GM12878 (cell line): ENCODE measurements at regions not wholly inside any gene's neighbourhood (a gene's known extent, or its start where the extent isn't known, plus 50 kb on each side); places are given as distances from the start of the nearest gene placed in this dataset.

Experiments used
- BMI1 ChIP-seq: fragments of 450-650 bp; IDR thresholded peaks from 2 replicates; pipeline ENCODE4 v1.6.1; 2016; ENCODE audit warnings: mild to moderate bottlenecking, moderate library complexity, borderline replicate concordance
- CHD2 ChIP-seq: IDR thresholded peaks from 2 replicates; pipeline ENCODE4 v1.6.1; 2011; ENCODE audit warnings: low read depth, low read length, improper control_type of control experiment, borderline replicate concordance
- EP300 ChIP-seq, 2 experiments: fragments of 150-350 bp in 1 of 2; IDR thresholded peaks; 2 replicates each; pipeline ENCODE4 v1.6.1; 2011 to 2012; ENCODE audit warnings: low read depth in 2 of 2, low read length in 2 of 2, borderline replicate concordance in 1 of 2, improper control_type of control experiment in 1 of 2, inconsistent platforms in 1 of 2; ENCODE audit not compliant: control insufficient read depth in 1 of 2
- ETV6 ChIP-seq, 2 experiments: fragments of 450-650 bp in 1 of 2; IDR thresholded peaks in 1 of 2; conservative IDR thresholded peaks in 1 of 2; 2 replicates each; pipeline ENCODE4 v1.6.1; 2014; ENCODE audit warnings: antibody characterized with exemption in 1 of 2, borderline replicate concordance in 1 of 2, low read depth in 1 of 2, mild to moderate bottlenecking in 1 of 2, moderate library complexity in 1 of 2
- GATAD2B ChIP-seq: fragments of 450-650 bp; conservative IDR thresholded peaks from 2 replicates; pipeline ENCODE4 v1.6.1; 2017; ENCODE audit warnings: low read depth, mild to moderate bottlenecking, moderate library complexity
- HCFC1 ChIP-seq: fragments of 150-350 bp; IDR thresholded peaks from 2 replicates; pipeline ENCODE4 v1.6.1; 2014; ENCODE audit warnings: low read length
- IKZF1 ChIP-seq: fragments of 450-650 bp; conservative IDR thresholded peaks from 2 replicates; pipeline ENCODE4 v1.6.1; 2017; ENCODE audit warnings: antibody characterized with exemption, mild to moderate bottlenecking
- IRF5 ChIP-seq: fragments of 450-650 bp; IDR thresholded peaks from 2 replicates; pipeline ENCODE4 v1.6.1; 2017; ENCODE audit warnings: borderline replicate concordance
- NR2F1 ChIP-seq: fragments of 450-650 bp; conservative IDR thresholded peaks from 2 replicates; pipeline ENCODE4 v1.6.1; 2017; ENCODE audit warnings: mild to moderate bottlenecking
- PAX5 ChIP-seq: IDR thresholded peaks from 2 replicates; pipeline ENCODE4 v1.6.1; 2011; ENCODE audit warnings: low read depth, low read length, borderline replicate concordance
- POLR2AphosphoS2 ChIP-seq: IDR thresholded peaks from 2 replicates; pipeline ENCODE4 v1.6.1; 2011; ENCODE audit warnings: low read depth, mild to moderate bottlenecking, low read length, improper control_type of control experiment, moderate library complexity
- SMAD1 ChIP-seq: fragments of 450-650 bp; IDR thresholded peaks from 2 replicates; pipeline ENCODE4 v1.6.1; 2018; ENCODE audit warnings: mild to moderate bottlenecking, low read depth; ENCODE audit not compliant: partially characterized antibody
- SMARCA5 ChIP-seq: fragments of 450-650 bp; IDR thresholded peaks from 2 replicates; pipeline ENCODE4 v1.6.1; 2017; ENCODE audit warnings: mild to moderate bottlenecking
- TCF12 ChIP-seq: IDR thresholded peaks from 2 replicates; pipeline ENCODE4 v1.6.1; 2011; ENCODE audit warnings: low read depth, mild to moderate bottlenecking, low read length
- TCF3 ChIP-seq: IDR thresholded peaks from 2 replicates; pipeline ENCODE4 v1.6.1; 2012; ENCODE audit warnings: low read depth, mild to moderate bottlenecking, low read length, borderline replicate concordance; ENCODE audit not compliant: insufficient read depth
- YY1 ChIP-seq: IDR thresholded peaks from 2 replicates; pipeline ENCODE4 v1.6.1; 2011; ENCODE audit warnings: low read depth, mild to moderate bottlenecking, low read length
- TF ChIP-seq, protein P1 (sequence below): fragments of 450-650 bp; formaldehyde crosslinking; IDR thresholded peaks from 2 replicates; pipeline ENCODE4 v1.4.0; 2022; ENCODE audit warnings: mild to moderate bottlenecking, moderate library complexity
- TF ChIP-seq, protein P2 (sequence below): fragments of 450-650 bp; IDR thresholded peaks from 2 replicates; pipeline ENCODE4 v1.6.1; 2017; ENCODE audit warnings: mild to moderate bottlenecking, moderate library complexity

- TF ChIP-seq POLR2AphosphoS2: no peak
- TF ChIP-seq IKZF1: peak; percentile 84
- TF ChIP-seq, protein P1, sequence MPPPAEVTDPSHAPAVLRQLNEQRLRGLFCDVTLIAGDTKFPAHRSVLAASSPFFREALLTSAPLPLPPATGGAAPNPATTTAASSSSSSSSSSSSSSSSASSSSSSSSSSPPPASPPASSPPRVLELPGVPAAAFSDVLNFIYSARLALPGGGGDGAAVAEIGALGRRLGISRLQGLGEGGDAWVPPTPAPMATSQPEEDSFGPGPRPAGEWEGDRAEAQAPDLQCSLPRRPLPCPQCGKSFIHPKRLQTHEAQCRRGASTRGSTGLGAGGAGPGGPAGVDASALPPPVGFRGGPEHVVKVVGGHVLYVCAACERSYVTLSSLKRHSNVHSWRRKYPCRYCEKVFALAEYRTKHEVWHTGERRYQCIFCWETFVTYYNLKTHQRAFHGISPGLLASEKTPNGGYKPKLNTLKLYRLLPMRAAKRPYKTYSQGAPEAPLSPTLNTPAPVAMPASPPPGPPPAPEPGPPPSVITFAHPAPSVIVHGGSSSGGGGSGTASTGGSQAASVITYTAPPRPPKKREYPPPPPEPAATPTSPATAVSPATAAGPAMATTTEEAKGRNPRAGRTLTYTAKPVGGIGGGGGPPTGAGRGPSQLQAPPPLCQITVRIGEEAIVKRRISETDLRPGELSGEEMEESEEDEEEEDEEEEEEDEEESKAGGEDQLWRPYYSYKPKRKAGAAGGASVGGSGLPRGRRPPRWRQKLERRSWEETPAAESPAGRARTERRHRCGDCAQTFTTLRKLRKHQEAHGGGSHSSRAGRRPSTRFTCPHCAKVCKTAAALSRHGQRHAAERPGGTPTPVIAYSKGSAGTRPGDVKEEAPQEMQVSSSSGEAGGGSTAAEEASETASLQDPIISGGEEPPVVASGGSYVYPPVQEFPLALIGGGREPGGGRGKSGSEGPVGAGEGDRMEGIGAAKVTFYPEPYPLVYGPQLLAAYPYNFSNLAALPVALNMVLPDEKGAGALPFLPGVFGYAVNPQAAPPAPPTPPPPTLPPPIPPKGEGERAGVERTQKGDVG (CRISPR knock-in tag): no peak
- no peak for TF ChIP-seq TCF3
- peak in 1 of 2 experiments; percentile 70; a peak in 1 of 4 replicates for TF ChIP-seq ETV6 (conservative IDR thresholded peaks at IDR 0.05 in 1 of 2, IDR thresholded peaks at IDR 0.05 in 1 of 2; ENCODE audit: borderline replicate concordance in 1 of 2, low read depth in 1 of 2)
- no peak for TF ChIP-seq IRF5
- TF ChIP-seq EP300 (IDR thresholded peaks at IDR 0.05; ENCODE audit: borderline replicate concordance in 1 of 2, control insufficient read depth in 1 of 2, low read depth in 2 of 2, low read length in 2 of 2): peak in 1 of 2 experiments; percentile 41; a peak in 1 of 4 replicates
- TF ChIP-seq TCF12: peak; percentile 46; the same call in 1 of the 2 replicates
- TF ChIP-seq SMARCA5: peak; percentile 71; the same call in 1 of the 2 replicates
- TF ChIP-seq NR2F1: peak; percentile 66
- TF ChIP-seq, protein P2, sequence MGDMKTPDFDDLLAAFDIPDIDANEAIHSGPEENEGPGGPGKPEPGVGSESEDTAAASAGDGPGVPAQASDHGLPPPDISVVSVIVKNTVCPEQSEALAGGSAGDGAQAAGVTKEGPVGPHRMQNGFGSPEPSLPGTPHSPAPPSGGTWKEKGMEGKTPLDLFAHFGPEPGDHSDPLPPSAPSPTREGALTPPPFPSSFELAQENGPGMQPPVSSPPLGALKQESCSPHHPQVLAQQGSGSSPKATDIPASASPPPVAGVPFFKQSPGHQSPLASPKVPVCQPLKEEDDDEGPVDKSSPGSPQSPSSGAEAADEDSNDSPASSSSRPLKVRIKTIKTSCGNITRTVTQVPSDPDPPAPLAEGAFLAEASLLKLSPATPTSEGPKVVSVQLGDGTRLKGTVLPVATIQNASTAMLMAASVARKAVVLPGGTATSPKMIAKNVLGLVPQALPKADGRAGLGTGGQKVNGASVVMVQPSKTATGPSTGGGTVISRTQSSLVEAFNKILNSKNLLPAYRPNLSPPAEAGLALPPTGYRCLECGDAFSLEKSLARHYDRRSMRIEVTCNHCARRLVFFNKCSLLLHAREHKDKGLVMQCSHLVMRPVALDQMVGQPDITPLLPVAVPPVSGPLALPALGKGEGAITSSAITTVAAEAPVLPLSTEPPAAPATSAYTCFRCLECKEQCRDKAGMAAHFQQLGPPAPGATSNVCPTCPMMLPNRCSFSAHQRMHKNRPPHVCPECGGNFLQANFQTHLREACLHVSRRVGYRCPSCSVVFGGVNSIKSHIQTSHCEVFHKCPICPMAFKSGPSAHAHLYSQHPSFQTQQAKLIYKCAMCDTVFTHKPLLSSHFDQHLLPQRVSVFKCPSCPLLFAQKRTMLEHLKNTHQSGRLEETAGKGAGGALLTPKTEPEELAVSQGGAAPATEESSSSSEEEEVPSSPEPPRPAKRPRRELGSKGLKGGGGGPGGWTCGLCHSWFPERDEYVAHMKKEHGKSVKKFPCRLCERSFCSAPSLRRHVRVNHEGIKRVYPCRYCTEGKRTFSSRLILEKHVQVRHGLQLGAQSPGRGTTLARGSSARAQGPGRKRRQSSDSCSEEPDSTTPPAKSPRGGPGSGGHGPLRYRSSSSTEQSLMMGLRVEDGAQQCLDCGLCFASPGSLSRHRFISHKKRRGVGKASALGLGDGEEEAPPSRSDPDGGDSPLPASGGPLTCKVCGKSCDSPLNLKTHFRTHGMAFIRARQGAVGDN: peak; percentile 90
- peak; percentile 17; the same call in 1 of the 2 replicates for TF ChIP-seq CHD2
- TF ChIP-seq HCFC1: no peak
- no peak for TF ChIP-seq BMI1
- peak; percentile 64; the same call in 1 of the 2 replicates for TF ChIP-seq GATAD2B
- peak; percentile 3; the same call in 1 of the 2 replicates for TF ChIP-seq PAX5
- no peak for TF ChIP-seq SMAD1
- peak; percentile 69; the same call in 1 of the 2 replicates for TF ChIP-seq YY1
- TF ChIP-seq, all 136 proteins: peak for 22
Measured at GRCh38 chr2:7430869-7431641, 513.8 kb downstream of the RNF144A start (continued).
